ENCODE measurements at regions not wholly inside any gene's neighbourhood (a gene's known extent, or its start where the extent isn't known, plus 50 kb on each side); places are given as distances from the start of the nearest gene placed in this dataset.

DNA sequence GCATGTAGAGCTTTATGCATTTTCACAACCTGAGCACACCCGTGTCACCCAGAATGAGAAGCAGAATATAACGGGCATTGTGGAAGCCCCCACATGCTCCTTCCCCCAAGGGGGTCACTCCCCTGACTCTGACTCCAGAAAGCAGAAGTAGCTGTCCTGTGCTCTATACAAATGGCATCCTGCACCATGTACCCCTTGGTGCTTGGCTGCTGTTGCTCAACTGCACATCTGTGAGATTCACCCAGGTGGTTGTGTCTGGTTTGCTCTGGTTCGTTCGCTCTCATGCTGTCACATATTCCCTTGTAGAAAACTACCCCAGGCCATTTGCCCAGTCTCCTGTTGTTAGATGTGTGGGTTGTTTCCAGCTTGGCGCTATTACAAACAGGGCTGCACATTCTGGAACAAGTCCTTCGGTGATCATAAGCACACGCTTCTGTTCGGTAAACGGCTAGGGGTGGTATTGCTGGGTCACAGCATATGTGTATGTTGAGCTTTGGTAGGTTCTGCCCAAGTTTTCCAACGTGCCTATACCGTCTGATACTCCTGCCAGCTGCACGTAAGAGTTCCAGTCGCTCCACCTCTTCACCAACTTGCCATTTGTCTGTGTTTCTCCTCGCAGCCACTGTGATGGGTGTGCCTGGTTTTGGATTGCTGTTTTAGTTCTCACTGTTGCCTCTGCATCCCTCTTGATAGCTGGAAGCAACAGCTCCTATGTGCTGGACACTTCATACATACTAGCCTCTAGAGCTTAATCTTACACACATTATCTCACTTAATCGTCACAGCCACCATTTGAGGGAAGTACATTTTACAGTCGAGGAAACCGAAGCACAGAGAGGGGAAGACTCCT lies 65.4 kb upstream of the SLC6A6 start:
- Histone ChIP-seq H3K27me3 (no peaks in the 10 kb centered on the region), H3K9me2 (replicated peaks; ENCODE audit: insufficient read depth) (no peaks in the 10 kb centered on the region), H3K36me3 (replicated peaks; ENCODE audit: insufficient read depth, low read depth) (no peaks in the 10 kb centered on the region), H3K27ac (peak overlapping the region; percentile 20), H3K4me2 (no peak overlapping the region), H4K20me1 (ENCODE audit: insufficient read depth, poor library complexity, severe bottlenecking) (no peaks in the 10 kb centered on the region), H3K9me3 (ENCODE audit: low read depth) (no peaks in the 10 kb centered on the region), H2AFZ (no peak overlapping the region), H3K4me1 (ENCODE audit: insufficient read depth) (peaks cover 16% of the 10 kb centered on the region), H3K4me3 (no peak overlapping the region), H3K79me2 (no peaks in the 10 kb centered on the region)
- TF ChIP-seq EZH2phosphoT487 (IDR thresholded peaks at IDR 0.05; ENCODE audit: low read depth, severe bottlenecking, unreplicated experiment) = no peak
- TF ChIP-seq EZH2 (IDR thresholded peaks at IDR 0.05; ENCODE audit: borderline replicate concordance) = no peak
- TF ChIP-seq, protein P1, sequence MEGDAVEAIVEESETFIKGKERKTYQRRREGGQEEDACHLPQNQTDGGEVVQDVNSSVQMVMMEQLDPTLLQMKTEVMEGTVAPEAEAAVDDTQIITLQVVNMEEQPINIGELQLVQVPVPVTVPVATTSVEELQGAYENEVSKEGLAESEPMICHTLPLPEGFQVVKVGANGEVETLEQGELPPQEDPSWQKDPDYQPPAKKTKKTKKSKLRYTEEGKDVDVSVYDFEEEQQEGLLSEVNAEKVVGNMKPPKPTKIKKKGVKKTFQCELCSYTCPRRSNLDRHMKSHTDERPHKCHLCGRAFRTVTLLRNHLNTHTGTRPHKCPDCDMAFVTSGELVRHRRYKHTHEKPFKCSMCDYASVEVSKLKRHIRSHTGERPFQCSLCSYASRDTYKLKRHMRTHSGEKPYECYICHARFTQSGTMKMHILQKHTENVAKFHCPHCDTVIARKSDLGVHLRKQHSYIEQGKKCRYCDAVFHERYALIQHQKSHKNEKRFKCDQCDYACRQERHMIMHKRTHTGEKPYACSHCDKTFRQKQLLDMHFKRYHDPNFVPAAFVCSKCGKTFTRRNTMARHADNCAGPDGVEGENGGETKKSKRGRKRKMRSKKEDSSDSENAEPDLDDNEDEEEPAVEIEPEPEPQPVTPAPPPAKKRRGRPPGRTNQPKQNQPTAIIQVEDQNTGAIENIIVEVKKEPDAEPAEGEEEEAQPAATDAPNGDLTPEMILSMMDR (IDR thresholded peaks at IDR 0.05; ENCODE audit: poor library complexity) = no peak
- no peak for DNase-seq (ENCODE audit: low spot score)
- WGBS (ENCODE audit: low lambda C conversion rate, missing lambda C conversion rate) = 83% methylated on average over 17 of the region's 17 CpGs

DNA sequence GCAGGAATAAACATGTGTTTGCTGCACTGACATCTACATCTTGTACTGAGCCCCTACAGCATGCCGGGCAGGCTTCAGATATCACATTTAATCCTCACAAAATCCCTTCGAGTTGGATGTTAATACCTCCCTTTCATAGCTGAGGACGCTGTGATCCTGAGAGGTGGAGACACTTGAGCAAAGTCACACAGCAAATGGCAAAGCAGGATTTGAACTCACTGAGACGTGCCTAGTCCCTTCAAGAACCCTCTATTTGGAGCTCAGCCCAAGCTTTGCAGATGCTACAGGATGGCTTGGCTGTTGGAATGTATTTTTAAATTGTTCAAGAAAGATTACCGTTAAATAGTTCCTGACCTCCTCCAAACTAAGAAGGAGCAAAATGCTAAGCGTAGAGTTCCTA lies 64.6 kb upstream of the SLC6A6 start:
- WGBS (ENCODE audit: low lambda C conversion rate, missing lambda C conversion rate) = 62% methylated on average over 6 of the region's 6 CpGs
- no peak overlapping the region for H2AFZ ChIP-seq

DNA sequence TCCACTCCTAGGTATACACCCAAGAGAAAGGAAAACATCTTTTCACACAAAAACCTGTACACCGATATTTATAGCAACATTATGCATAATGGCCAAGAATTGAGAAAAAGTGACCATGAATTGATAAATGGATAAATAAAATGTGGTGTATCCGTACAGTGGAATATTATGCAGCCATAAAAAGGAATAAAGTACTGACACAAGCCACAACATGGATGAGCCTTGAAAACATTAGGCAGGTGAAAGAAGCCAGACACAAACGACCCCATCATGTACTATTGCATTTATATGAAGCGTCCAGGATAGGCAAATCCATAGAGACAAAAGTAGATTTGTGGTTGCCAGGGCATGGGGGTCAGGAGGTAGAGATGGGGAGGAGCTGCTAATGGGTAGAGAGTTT lies 64.2 kb upstream of the SLC6A6 start:
- no peak for DNase-seq (ENCODE audit: low spot score)
- H3K79me2 ChIP-seq = no peaks in the 10 kb centered on the region
- no peaks in the 10 kb centered on the region for H3K9me2 ChIP-seq (replicated peaks; ENCODE audit: insufficient read depth)
- no peaks in the 10 kb centered on the region for H3K9me3 ChIP-seq (ENCODE audit: low read depth)
- WGBS (ENCODE audit: low lambda C conversion rate, missing lambda C conversion rate) = 93% methylated on average over 4 of the region's 4 CpGs
- no peak overlapping the region for H3K4me3 ChIP-seq
- no peaks in the 10 kb centered on the region for H4K20me1 ChIP-seq (ENCODE audit: insufficient read depth, poor library complexity, severe bottlenecking)
- no peak overlapping the region for H3K27ac ChIP-seq
- no peak overlapping the region for H2AFZ ChIP-seq
- H3K27me3 ChIP-seq = no peaks in the 10 kb centered on the region
- no peaks in the 10 kb centered on the region for H3K36me3 ChIP-seq (replicated peaks; ENCODE audit: insufficient read depth, low read depth)
- TF ChIP-seq EZH2 (IDR thresholded peaks at IDR 0.05; ENCODE audit: borderline replicate concordance) (no peak), EZH2phosphoT487 (IDR thresholded peaks at IDR 0.05; ENCODE audit: low read depth, severe bottlenecking, unreplicated experiment) (no peak)
- TF ChIP-seq, protein P1 (IDR thresholded peaks at IDR 0.05; ENCODE audit: poor library complexity) = no peak
- H3K4me1 ChIP-seq (ENCODE audit: insufficient read depth) = peaks cover 15% of the 10 kb centered on the region
- no peak overlapping the region for H3K4me2 ChIP-seq

More for the DNA sequence above, 64.6 kb upstream of the SLC6A6 start:
- no peaks in the 10 kb centered on the region for H3K36me3 ChIP-seq (replicated peaks; ENCODE audit: insufficient read depth, low read depth)
- no peak overlapping the region for H3K4me3 ChIP-seq
- no peaks in the 10 kb centered on the region for H3K79me2 ChIP-seq
- peaks cover 15% of the 10 kb centered on the region for H3K4me1 ChIP-seq (ENCODE audit: insufficient read depth)
- TF ChIP-seq EZH2phosphoT487 (IDR thresholded peaks at IDR 0.05; ENCODE audit: low read depth, severe bottlenecking, unreplicated experiment) = no peak
- TF ChIP-seq, protein P1 (IDR thresholded peaks at IDR 0.05; ENCODE audit: poor library complexity) = no peak
- no peaks in the 10 kb centered on the region for H3K27me3 ChIP-seq
- H3K9me3 ChIP-seq (ENCODE audit: low read depth) = no peaks in the 10 kb centered on the region
- H3K4me2 ChIP-seq = no peak overlapping the region
- DNase-seq (ENCODE audit: low spot score) = no peak
- H3K27ac ChIP-seq = no peak overlapping the region
- H4K20me1 ChIP-seq (ENCODE audit: insufficient read depth, poor library complexity, severe bottlenecking) = no peaks in the 10 kb centered on the region
- no peaks in the 10 kb centered on the region for H3K9me2 ChIP-seq (replicated peaks; ENCODE audit: insufficient read depth)
